OCI-LY7 (cell line): ENCODE measurements at regions not wholly inside any gene's neighbourhood (a gene's known extent, or its start where the extent isn't known, plus 50 kb on each side); places are given as distances from the start of the nearest gene placed in this dataset.

ENCODE experiments used
- BruUV-seq: library from RNA; stranded (reverse); fragments of 400-500 nt; replicated peaks from 2 replicates; lab custom pipeline; 2021; lab: Mats Ljungman, UMichigan
- CTCF ChIA-PET: fragments of 300-600 bp; sonication (Branson Sonifier 250); formaldehyde crosslinking; loops from one replicate; lab custom pipeline; 2022; ENCODE audit warnings: antibody characterized with exemption; ENCODE audit not compliant: unreplicated experiment; lab: Charles Lee
- POLR2A ChIA-PET: fragments of 300-600 bp; sonication (Branson Sonifier 250); formaldehyde crosslinking; loops from one replicate; lab custom pipeline; 2022; ENCODE audit warnings: antibody characterized with exemption; lab: Charles Lee
- DNase-seq: peaks from one replicate; pipeline ENCODE4 v3.0.0-alpha.2; 2015; ENCODE audit warnings: low spot score
- H2AFZ ChIP-seq: fragments of 200-600 bp; sonication (generic), shearing (Covaris generic); 2 replicates; pipeline ENCODE4 v1.6.1; 2014; ENCODE audit warnings: mild to moderate bottlenecking, antibody characterized with exemption, low read length, moderate library complexity
- H3K27ac ChIP-seq: fragments of 200-600 bp; sonication (generic); 2 replicates; pipeline ENCODE4 v1.5.1; 2014; ENCODE audit warnings: mixed run types, low read depth, mild to moderate bottlenecking, moderate library complexity, low read length, inconsistent platforms; ENCODE audit not compliant: poor library complexity, severe bottlenecking
- H3K36me3 ChIP-seq: fragments of 200-600 bp; sonication (generic); 2 replicates; pipeline ENCODE4 v1.6.1; 2014; ENCODE audit warnings: mild to moderate bottlenecking, antibody characterized with exemption, low read length, moderate library complexity, mixed read lengths; ENCODE audit not compliant: insufficient read depth
- H3K4me1 ChIP-seq: fragments of 200-600 bp; sonication (generic); 2 replicates; pipeline ENCODE4 v1.5.1; 2014; ENCODE audit warnings: mild to moderate bottlenecking, low read length; ENCODE audit not compliant: insufficient read depth, poor library complexity, severe bottlenecking
- H3K4me2 ChIP-seq: fragments of 200-600 bp; sonication (generic); 2 replicates; pipeline ENCODE4 v1.6.1; 2014; ENCODE audit warnings: mild to moderate bottlenecking, low read length
- H3K4me3 ChIP-seq: fragments of 200-600 bp; sonication (generic); 2 replicates; pipeline ENCODE4 v1.5.1; 2014; ENCODE audit warnings: mild to moderate bottlenecking, low read depth, low read length; ENCODE audit not compliant: poor library complexity, severe bottlenecking
- H3K79me2 ChIP-seq: fragments of 200-600 bp; sonication (generic); 2 replicates; pipeline ENCODE4 v1.6.1; 2016; ENCODE audit warnings: low read depth, mild to moderate bottlenecking, low read length, moderate library complexity, mixed read lengths; ENCODE audit not compliant: insufficient read depth
- H3K9me2 ChIP-seq: fragments of 200-600 bp; sonication (generic); 2 replicates; pipeline ENCODE4 v1.6.1; 2016; ENCODE audit warnings: mild to moderate bottlenecking, low read length, mixed read lengths; ENCODE audit not compliant: insufficient read depth
- H3K9me3 ChIP-seq: fragments of 200-600 bp; sonication (generic); 2 replicates; pipeline ENCODE4 v1.6.1; 2014; ENCODE audit warnings: mild to moderate bottlenecking, mixed run types, low read length, mixed read lengths
- H4K20me1 ChIP-seq: fragments of 200-600 bp; sonication (generic); 2 replicates; pipeline ENCODE4 v1.6.1; 2014; ENCODE audit warnings: mild to moderate bottlenecking, antibody characterized with exemption, low read length, moderate library complexity, mixed read lengths; ENCODE audit not compliant: insufficient read depth
- CTCF ChIP-seq: fragments of 200-600 bp; sonication (generic); conservative IDR thresholded peaks from 2 replicates; pipeline ENCODE4 v1.5.1; 2014; ENCODE audit warnings: mild to moderate bottlenecking, antibody characterized with exemption, low read length, moderate library complexity, mixed read lengths
- EZH2phosphoT487 ChIP-seq: fragments of 200-600 bp; sonication (generic); IDR thresholded peaks from 2 replicates; pipeline ENCODE4 v1.6.1; 2018; ENCODE audit warnings: low read depth, borderline replicate concordance, mild to moderate bottlenecking, mixed run types, antibody characterized with exemption, low read length, moderate library complexity, mixed read lengths
- intact Hi-C: fragments of 100-400 bp; cut with micrococcal nuclease; formaldehyde crosslinking; loops from one replicate; pipeline ENCODE4 v1.10.0; 2022; ENCODE audit not compliant: unreplicated experiment

GRCh38 chr20:48094196-48094749 is 309.0 kb upstream of the SULF2 start:
- Histone ChIP-seq H3K4me1 (no peaks in the 10 kb centered on the region), H3K27ac (no peak overlapping the region), H3K9me2 (no peaks in the 10 kb centered on the region), H3K79me2 (no peaks in the 10 kb centered on the region), H2AFZ (no peak overlapping the region), H3K9me3 (0 out of 2 replicates have a peak, but pooled peaks cover 5% of the 10 kb centered on the region), H3K4me3 (no peak overlapping the region), H3K36me3 (no peaks in the 10 kb centered on the region), H4K20me1 (no peaks in the 10 kb centered on the region), H3K4me2 (no peak overlapping the region)
- POLR2A ChIA-PET, result no interaction called here
- no peak for TF ChIP-seq EZH2phosphoT487
- intact Hi-C loops, result no loop called here
- no TSS peak for BruUV-seq
- no peak for DNase-seq
- CTCF ChIA-PET, result no interaction called here

GRCh38 chr20:48092596-48093280 is 307.5 kb upstream of the SULF2 start:
- Histone ChIP-seq H3K36me3 (no peaks in the 10 kb centered on the region), H4K20me1 (no peaks in the 10 kb centered on the region), H3K9me2 (no peaks in the 10 kb centered on the region), H3K27ac (no peak overlapping the region), H2AFZ (no peak overlapping the region), H3K4me3 (no peak overlapping the region), H3K79me2 (no peaks in the 10 kb centered on the region), H3K4me1 (no peaks in the 10 kb centered on the region), H3K9me3 (0 out of 2 replicates have a peak, but pooled peaks cover 5% of the 10 kb centered on the region), H3K4me2 (no peak overlapping the region)
- BruUV-seq, result no TSS peak
- intact Hi-C loops, result no loop called here
- TF ChIP-seq CTCF, result no peak
- no peak for TF ChIP-seq EZH2phosphoT487
- CTCF ChIA-PET, result no interaction called here
- POLR2A ChIA-PET, result no interaction called here
- no peak for DNase-seq

GRCh38 chr20:48090784-48091183 is 305.5 kb upstream of the SULF2 start:
- no peak overlapping the region for H3K27ac ChIP-seq

More at GRCh38 chr20:48090784-48091183, 305.5 kb upstream of the SULF2 start:
- no peak for TF ChIP-seq CTCF
- TF ChIP-seq EZH2phosphoT487, result no peak
- H3K9me2 ChIP-seq, result no peaks in the 10 kb centered on the region
- CTCF ChIA-PET, result no interaction called here
- no peak overlapping the region for H3K4me3 ChIP-seq
- no peak for DNase-seq
- BruUV-seq, result no TSS peak
- POLR2A ChIA-PET, result no interaction called here
- no peak overlapping the region for H3K4me2 ChIP-seq
- H3K79me2 ChIP-seq, result no peaks in the 10 kb centered on the region
- intact Hi-C loops, result no loop called here
- H3K4me1 ChIP-seq, result no peaks in the 10 kb centered on the region
- no peaks in the 10 kb centered on the region for H4K20me1 ChIP-seq
- H3K9me3 ChIP-seq, result 0 out of 2 replicates have a peak, but pooled peaks cover 5% of the 10 kb centered on the region
- H3K36me3 ChIP-seq, result no peaks in the 10 kb centered on the region
- H2AFZ ChIP-seq, result no peak overlapping the region
